GM21526 (cell line): ENCODE measurements at regions not wholly inside any gene's neighbourhood (a gene's known extent, or its start where the extent isn't known, plus 50 kb on each side); places are given as distances from the start of the nearest gene placed in this dataset.

Source experiments
- ATAC-seq: cut with Tn5 transposase; IDR thresholded peaks from one replicate; pipeline ENCODE4 v1.9.1; 2021; ENCODE audit warnings: moderate library complexity; ENCODE audit not compliant: unreplicated experiment, low FRiP score

- ATAC-seq, result no peak
Observed at GRCh38 chr9:129507805-129508204, 113.1 kb downstream of the C9orf50 start.

DNA sequence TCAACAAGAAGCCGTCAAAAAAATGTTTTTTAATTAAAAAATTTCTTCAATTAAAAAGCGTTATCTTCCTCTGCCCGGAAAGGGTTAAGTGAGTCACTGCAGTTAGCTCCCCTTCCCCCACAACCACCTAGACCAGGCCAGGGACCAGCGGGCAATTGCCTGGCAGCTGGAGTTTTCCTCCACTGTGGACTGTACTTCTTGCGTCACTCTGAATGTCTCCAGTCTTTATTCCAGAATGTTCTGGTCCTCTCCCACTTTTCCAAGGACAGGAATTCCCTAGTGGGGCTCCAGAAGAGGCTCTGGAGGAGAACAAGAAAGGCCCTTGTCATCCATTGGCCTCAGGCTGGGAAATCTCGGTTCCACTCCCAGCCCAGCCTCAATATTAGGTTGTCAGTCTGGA, 114.0 kb downstream of the C9orf50 start:
- no peak for ATAC-seq

DNA sequence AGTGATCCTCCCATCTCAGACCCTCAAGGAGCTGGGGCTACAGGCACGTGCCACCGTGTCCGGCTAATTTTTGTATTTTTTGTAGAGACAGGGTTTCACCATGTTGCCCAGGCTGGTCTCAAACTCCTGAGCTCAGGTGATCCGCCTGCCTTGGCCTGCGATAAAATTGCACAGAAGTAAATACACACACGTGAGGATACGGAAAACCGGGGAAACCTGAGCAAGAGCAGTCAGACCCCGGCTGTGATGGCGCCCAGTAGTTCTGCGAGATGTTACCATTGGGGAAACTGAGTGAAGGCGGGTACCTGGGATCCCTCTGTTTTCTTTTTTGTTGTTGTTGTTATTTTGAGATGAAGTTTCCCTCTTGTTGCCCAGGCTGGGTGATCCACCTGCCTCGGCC, 114.9 kb downstream of the C9orf50 start:
- ATAC-seq, result no peak

- ATAC-seq, result no peak
Observed at GRCh38 chr9:129505270-129505902, 115.5 kb downstream of the C9orf50 start.

DNA sequence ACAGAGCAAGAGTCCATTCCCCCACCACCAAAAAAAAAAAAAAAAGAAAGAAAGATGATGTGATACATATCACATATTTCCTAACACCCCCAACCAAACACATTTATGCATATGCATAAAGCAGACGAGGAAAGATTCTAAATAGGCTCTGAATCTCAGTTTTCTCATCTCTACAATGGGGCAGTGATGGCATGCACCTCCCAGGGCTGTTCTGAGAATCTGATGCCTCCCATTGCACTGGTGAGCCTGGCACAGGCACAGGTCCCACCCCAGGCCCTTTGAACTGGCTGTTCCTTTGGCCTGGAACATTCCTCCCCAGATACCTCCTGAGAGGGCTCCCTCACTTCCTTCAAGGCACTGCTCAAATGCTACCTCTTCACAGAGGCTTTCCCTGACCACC, 116.5 kb downstream of the C9orf50 start:
- no peak for ATAC-seq

DNA sequence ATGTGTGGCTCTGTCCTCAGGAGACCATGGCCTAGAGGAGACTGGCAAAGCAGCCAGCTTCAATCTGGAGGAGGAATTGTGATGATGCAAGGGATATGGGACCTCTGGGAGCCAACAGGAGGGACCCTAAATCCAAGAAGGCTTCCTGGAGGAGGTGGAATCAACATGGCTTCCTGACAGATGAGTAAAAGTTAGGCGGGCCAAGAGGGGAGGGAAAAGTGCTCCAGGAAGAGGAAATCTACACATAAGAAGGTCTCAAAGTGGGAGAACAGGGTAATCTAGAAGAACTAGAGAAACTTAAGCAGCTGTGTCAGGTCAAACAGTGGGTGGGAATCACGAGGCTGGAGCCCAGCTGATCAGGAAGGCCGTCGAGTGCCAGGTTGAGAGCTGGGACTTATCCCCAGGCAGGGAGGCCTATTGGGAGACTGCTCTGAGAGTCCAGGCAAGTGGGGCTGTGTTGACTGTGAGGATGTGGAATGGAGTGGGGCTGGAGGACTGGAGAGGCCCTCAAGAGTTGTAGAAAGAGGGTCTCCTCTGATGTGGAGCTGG, 119.1 kb downstream of the C9orf50 start:
- no peak for ATAC-seq

DNA sequence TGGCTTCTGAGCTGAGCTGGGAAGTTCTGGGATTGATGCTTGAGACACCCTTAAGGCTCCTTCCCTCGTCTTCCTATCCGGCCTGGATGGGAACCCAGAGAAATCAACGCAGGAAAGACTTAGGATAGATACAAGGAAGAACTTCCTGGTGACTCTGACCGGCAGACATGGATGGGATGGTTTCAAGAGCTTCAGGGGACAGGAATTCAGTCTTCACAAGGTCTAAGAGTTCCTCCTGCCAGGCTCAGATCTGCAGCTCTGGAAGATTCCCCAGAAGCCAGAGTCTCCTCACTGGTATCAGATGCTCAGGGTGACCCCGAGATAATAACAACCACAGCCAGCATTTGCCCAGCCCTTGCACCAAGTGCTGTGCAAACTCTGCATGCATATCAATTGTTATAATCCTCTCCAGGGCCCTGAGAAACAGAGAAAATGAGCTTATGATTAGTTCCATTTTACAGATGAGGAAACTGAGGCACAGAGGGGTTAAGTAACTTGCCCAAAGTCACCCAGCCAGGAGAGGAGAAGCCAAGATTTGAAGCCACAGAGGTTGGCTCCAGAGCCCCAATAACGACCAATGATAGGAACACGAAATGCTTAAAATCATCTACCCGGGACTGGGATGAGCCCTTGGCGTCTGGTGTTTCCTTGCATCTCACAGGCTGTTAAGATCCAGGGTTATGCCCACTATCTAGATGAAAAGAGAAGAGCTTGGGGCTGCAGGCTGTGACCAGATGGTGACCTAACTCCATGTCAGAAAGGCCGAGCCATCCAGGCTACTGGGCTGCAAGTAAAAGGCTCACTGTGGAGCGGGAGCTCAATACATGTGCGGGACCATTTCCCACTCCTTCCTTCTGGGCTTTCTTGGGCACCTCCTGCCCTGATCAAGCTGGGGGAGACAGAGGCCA, 119.8 kb downstream of the C9orf50 start:
- ATAC-seq, result no peak

DNA sequence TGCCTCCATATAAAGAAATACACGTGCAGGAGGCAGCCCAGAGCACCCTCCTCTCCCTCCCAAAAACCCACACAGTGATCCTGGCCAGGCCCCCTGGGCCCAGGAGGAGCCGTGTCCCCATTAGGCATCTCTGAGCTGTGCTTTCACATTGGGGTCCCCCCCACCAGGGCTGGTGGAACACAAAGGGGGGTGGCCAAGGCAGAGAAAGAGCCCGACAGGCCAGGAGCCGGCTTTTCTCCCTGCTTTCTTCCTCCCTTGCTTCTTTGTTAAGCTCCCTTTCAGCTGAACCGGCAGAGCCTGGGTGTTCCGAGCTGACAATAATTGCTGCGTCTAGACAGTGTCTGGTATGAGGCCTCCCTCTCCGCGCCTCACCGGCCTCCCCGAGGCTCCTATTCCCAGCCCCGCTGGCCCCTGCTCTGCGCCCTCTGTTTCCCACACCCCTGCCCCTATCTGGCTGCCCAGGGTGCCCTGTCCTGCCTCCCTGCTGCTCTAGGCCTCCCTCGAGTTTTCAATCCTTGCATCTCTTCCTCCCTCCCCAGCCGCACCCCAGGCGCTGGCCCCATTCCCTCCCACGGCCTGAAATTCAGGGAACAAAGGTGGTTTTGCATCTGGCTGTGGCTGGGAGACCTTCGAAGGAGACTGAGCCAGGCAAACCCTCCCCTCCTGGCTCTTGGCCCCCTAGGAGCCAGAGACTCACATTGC, 120.6 kb downstream of the C9orf50 start:
- ATAC-seq, result no peak

DNA sequence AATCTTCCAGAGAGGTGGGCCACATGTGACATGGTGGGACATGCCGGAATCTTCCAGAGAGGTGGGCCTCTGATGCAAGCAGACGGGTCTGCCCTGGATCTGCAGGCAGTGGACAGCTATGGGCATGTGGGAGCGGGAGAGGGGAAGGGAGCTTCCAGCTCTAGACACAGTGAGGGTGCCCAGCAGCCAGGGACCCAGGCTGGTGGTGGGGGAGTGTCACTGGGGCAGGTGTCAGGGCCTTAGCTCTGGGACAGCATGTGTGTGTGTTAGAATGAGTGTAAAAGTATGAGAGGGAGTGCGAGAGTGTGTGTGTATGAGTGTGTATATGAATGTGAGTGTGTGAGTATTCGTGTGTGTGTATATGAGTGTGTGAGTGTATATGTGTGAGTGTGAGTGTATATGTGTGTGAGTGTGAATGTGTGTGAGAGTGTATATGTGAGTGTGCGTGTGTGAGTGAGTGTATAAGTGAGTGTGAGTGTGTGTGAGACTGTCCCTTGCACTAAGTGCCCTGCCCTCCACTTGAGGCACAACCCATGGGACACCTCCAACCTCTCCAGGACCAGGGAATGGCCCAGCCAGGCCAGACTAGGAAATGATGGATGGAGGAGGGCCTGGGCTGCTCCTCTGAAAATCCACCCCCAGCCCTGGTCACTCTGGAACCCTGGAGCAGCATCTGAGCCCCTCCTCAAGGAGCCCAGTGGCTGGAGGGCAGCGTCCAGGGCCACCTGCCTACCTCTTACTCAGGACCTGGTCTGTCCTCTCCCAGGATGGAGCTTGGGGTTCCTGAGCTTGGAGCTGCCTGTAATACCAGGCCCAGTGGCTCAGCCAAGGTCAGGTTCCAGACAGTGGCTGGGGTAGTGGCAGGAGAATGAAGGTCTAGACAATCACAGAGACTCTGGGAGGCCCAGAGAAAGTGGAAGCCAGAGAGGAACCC, 122.2 kb downstream of the C9orf50 start:
- ATAC-seq, result no peak

GRCh38 chr9:129497813-129498450, 123.0 kb downstream of the C9orf50 start:
- no peak for ATAC-seq

DNA sequence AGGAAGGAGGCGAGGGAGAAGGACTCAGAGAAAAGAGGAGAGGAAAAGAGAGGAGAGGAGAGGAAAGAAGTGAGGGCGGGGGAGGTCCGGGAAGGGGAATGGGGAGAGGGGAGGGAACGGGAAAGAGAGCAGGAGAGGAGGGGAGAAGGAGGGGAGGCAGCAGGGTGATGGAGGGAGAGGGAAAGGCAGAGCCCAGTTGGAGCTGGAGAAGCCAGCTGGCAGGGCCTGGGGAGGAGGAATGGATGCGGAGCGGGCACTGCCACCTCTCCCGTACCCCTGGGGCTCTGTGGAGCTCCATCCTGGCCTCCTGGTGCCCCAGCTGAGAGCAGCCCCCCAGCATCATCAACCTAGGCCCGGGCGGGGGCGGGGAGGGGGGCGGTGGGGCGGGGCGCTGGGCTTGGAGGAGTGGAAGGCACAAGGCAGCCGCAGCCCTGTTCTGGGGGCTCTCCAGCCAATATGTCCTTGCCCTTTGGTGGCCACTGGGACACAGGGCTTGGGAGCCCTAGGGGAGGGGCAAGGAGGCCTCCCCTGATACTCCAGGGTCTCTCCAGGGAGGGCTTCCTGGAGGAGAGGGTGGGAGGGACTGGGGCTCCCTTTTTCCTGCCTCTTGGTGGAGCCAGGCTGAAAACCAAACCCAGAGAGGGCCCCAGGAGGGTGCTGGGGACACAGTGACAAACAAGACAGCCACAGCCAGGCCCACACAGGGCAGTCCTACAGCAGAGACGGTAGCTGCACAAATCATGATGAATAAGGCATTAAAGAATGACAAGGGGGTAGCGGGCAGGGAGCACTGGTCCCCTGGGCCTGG, 123.7 kb downstream of the C9orf50 start:
- ATAC-seq, result no peak

- no peak for ATAC-seq
Observed at GRCh38 chr9:129496473-129497004, 124.4 kb downstream of the C9orf50 start.

DNA sequence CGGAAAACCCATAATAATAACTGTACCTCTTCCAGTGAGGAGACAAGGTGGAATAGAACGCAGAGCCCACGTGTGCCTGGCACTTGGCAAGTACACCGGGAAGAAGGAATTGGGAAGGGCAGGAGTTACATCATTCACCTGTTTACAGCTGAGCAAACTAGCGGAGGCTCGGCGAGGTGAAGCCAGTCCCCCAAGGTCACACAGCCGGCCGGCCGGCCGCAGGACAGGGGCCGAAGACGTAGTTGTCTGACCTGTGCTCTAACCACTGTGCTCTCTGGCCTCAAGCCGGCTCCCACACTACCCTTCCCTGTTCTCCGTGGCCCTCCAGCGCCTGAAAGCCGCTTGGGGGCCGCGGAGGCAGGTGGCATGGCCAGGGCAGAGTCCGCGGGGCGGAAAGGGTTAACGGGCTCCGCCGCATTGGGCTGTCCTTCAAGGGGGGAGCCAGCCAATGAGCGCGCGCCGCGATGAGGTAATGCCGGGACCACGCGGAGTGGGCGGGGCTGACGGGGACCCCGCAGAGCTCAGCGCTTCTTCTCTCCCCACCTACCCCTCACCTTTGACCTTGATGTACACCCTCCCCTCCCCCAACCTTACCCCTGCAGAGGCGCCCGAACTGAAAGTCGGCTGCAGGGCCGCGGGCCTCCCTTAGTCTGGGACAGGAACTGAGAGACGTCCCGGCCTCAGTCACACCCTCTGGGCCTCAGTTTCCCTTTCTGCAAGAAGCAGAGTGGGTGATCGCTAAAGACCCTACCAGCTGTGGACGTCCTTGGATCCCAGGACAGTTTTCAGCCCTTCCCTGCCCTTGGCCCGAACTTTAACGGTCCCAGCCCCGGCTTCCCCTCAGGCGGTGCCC, 125.1 kb downstream of the C9orf50 start:
- no peak for ATAC-seq

- no peak for ATAC-seq
Observed at GRCh38 chr9:129494113-129494789, 126.7 kb downstream of the C9orf50 start.

- no peak for ATAC-seq
Observed at GRCh38 chr9:129493706-129494047, 127.2 kb downstream of the C9orf50 start.

DNA sequence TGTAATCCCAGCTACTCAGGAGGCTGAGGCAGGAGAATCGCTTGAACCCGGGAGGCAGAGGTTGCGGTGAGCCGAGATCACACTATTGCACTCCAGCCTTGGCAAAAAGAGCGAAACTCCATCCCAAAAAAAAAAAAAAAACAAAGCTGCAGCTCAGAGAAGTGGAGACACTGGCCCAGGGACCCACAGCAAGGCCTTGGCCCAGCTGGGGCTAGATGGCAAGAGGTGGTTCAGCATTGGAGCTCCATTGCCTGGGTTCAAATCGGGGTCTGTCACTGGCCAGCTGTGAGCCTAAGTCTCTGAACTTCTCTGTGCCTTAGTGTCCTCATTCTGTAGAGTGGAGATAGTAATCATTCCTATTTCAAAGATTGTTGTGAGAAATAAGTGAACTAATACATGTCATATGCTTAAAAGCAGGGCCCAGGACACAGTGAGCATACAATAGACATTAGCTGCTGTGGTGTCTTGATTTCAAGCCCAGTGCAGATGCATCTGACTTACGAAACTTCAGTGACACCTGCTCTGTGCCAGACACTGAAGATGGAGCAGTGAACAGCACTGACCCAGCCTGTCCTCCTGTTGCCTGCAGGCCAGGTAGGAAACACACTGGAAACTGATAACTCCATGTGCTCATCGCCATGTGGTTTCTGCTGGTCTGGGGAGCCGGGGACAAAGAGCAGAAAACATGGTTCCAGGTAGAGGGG, 127.7 kb downstream of the C9orf50 start:
- no peak for ATAC-seq

DNA sequence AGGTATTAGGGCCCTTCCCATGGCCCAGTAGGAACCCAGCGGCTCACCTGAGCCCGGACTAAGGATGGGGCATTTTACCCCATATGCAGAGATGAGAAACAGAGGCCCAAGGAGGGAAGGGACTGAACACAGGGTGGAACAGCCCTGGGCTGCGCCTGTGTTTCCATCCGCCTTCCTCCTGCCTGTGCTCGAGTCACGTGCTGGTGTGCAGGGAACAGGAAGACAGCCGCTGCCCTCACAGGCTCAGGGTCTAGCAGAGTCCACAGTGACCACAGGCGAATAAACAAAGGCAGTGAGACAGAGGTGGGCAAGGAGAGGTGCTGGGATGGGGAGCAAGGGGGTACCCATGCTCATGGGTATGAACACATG, 129.4 kb downstream of the C9orf50 start:
- no peak for ATAC-seq
